Left forelimb (tissue), 1 donor: ENCODE measurements at regions not wholly inside any gene's neighbourhood (a gene's known extent, or its start where the extent isn't known, plus 50 kb on each side); places are given as distances from the start of the nearest gene placed in this dataset.
"Not testable (repeated sequence)": the region's sequence is repeated elsewhere in the genome, so short reads cannot be mapped to it uniquely, and the experiment has no call there.

Source experiments
- DNase-seq: peaks from one replicate; pipeline ENCODE4 v3.0.0-alpha.2; 2018; ENCODE audit warnings: low spot score

DNA sequence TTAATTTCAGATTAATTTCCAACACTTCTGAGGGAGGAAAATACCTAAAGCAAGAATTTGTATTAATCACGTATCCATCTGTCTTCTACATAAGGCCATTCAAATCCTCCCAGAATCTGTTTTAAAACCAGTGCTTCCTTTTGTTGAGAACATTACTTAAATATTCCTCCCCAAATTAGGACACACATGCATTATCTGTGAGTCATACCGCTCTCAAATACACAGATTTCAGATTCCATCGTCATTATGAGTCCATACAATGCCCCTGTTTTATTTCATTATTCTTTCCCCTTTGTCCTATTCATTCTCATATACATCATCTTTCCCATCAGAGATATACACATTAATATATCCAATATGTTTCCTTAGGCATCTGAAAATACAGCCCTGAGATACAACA, 57.3 kb upstream of the PRSS12 start:
- no peak for DNase-seq

DNA sequence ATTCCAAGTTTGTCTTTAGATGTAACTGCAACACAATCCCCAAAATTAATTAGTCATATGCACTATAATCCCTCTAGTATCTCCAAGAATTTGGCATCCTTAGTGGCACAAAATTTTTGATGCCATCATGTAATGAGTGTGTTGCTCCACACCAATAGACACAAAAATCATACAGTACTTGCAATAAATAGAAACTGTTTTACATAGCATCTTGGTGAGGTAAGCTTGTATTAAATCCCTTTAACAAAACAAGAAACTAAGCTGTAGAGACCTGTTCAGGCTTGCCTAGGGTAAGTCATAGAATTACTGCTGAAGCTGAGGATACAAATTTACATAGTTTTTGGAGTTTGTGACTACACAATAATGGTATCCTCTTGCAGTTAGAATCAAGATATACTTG, 64.5 kb upstream of the PRSS12 start:
- no peak for DNase-seq

DNA sequence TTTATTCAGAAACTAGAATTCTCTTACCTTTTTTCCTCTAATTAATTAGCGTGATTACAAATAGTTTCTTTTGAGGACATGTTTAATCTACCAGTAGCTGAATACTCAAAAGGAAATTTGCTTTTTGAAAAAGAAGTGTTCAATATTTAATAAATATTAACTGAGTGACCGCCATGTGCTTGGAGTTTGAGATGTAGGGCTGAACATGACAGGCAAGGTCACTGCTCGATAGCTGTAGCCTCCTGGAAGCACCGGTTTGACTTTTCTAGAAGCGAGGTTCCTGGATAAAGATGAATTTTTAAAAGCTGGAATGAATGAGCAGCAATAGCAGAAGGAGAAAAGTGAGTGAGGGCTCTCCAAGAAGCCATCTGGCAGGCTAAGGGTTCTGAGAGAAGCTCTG, 65.0 kb upstream of the PRSS12 start:
- not testable (repeated sequence) for DNase-seq

DNA sequence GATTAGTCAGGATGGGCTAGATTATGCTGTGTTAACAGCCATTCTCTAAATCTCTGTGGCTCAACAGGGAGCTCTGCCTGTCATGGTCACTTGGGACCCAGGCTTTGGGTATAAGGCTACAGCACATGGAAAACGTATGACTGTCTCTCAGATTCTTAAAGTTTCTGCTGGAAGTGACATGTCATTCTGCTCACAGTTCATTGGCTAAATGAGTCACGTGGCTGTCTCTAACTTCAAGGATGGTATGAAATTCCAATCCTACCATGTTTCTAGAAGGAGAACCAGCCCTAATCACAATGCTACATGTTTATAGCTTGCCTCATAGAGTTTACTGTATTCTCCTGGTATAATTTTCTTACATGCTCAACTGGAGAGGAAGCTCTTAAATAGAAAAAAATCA, 65.6 kb upstream of the PRSS12 start:
- DNase-seq = not testable (repeated sequence)

DNA sequence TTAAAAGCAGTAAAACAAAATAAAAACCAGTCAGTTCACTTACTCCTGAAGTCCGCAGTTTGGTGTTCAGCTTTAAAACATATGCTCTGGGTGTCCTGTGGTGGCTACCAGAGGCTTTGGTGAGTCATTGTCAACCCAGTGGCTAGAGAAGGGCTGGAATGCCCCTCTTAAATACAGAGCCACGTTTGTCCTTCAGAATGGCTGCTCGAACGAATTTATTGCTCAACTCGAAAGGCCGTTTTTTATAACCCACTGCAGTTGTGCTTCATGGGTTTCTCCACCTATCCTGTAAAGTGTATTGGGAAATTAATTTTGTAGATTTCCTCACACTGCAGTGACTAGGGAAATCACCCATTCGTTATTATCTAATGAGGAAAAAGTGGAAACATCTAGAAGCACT, 66.8 kb upstream of the PRSS12 start:
- DNase-seq = not testable (repeated sequence)

DNA sequence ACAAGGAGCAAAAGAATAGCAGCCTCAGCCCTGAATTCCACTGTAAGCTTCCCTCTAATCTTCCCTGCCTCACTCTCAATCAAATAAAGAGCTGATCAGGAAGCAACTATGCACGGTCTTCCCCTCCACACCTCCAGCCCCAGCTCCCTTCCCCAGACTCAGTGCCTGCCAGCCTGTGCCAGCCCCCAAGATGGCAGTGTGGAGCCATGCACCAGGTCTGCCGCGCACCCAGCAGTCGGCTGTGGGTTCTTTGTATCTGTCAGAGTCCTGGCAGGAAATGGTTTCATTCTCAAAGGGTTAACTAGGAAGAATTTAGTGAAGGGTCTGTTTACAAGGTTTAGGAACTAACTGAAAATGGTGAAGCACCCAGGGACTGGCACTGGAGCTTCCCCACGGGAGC, 71.3 kb upstream of the PRSS12 start:
- not testable (repeated sequence) for DNase-seq

DNA sequence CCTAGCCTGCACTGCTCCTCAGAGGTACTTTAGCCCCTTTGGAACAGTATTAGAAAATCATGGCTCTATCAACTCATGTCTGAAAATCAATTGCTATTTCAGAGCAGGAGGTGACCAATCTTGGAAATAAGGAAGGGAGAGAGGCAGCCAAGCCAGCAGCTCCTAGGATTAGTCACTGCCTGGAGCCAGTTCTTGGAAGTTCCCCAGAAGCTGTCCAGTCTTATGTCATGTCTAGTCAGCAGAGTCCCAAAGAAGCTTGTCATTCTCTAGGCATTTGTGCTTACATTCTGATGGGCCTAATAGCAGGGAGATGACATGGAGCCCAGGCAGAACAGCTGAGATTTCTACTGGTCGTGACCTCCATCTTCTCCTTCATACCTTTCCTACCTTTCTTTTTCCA, 76.1 kb upstream of the PRSS12 start:
- DNase-seq = not testable (repeated sequence)

DNA sequence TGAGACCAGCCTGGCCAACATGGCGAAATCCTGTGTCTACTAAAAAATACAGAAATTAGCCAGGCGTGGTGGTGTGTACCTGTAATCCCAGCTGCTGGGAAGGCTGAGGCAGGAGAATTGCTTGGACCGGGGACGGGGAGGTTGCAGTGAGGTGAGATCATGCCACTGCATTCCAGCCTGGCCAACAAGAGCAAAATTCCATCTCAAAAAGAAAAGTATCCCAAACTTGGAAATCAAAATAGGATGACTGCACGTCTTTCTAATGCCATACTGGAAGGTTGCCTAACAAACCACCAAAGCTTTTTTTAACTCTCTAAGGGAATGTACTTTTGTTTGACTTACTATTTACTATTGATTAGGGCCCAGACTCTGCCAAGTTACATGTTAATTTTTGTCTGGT, 79.6 kb upstream of the PRSS12 start:
- DNase-seq = not testable (repeated sequence)

DNA sequence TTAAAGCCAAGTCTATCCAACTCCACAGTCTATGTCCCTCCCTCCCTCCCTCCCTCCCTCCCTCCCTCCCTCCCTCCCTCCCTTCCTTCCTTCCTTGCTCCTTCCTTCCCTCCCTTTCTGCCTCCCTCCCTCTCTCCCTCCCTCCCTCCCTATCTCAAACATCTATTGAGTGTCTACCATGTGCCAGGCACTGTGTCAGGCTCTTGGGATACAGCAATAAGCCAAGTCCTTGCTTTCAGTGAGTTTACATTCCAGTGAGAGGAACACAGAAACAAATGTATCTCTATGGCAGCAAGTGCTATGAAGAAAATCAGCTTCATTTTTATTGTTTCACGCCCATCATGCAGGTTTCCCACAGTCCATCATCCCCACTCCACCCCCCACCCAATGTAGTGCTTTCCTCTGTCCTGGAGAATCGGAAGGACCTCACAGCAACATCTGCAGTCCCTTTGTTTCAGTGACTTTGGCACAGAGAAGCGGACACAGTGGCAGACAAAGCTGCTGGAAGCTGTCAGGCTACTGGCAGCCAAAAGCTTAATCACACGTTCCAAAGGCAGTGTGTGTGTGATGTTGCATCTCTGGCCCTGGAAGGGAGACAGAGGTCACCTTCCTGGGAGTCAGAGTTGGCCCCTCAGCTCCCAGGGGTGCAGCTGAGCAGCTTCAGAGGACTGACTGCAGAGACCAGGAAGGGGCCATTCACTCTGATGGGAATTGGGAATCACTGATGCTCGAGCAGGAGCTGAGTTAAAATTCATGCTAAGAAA, 81.0 kb upstream of the PRSS12 start:
- not testable (repeated sequence) for DNase-seq

DNA sequence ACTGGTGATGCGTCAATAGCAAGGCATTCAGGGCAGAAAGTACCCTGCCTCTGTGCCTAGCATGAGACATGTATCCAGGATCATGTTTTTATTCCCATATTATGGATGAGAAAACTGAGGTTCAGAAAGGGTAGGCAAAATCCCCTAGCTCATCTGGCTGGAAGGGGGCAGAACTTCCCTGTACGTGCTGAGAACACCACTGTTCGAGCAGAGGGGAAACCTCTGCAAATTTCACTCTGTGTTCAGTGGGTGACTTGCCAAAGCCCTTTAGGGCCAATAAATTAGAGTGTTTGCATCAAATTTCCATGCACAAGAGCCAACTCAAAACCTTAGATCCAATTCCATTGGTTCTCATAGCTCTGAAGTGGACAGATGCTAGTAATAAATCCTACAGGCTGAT, 82.6 kb upstream of the PRSS12 start:
- DNase-seq = not testable (repeated sequence)

DNA sequence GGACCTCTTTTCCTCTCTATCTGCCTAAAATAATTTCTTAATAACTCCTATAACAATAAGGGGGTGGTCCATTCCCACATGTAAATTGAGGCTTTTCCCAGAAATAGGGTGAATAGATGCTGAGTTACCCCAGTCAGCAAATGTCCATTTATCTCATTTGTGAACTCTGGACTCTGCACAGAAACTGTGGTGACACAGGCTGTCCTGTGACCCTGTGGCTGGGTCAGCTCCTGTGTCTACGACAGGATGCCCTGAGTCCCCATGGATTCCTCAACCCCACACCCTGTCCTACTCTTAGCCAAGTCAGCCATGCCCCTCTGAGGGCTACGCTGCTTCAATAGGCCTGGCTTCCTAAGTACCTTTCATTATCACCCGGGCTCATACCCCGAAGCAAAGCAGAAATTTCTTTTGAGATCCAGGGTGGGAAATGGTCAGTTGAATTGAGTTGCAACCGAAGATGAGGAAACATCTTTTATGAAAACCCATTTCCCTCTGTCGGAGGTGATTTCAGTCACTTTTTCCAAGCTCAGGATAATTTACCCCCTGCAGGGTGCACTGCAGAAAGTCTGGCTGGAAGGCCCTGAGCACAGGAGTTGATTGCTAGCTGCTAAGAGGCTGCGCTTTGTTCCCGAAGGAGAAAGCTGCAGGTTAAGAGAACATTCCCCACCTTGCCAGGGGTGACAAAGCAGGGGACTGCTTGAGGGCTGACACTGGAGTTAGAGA, 89.5 kb upstream of the PRSS12 start:
- DNase-seq = not testable (repeated sequence)

DNA sequence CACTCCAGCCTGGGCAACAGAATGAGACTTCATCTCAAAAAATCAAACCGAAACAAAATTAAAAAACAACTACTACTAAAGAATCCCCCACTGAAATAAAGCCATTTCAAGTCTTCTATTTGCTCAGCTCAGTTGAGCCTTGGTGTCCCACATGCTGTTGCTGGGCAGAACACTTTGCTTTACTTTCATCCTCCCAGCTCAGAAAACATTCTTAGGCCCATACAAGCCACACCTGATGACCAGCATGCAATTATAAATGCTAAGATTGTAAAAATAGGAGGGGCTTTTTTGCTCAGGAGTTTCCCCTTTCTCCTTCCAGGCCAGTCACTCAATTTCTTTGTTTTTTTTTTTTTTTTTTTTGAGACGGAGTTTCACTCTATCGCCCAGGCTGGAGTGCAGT, 94.6 kb upstream of the PRSS12 start:
- DNase-seq = not testable (repeated sequence)

DNA sequence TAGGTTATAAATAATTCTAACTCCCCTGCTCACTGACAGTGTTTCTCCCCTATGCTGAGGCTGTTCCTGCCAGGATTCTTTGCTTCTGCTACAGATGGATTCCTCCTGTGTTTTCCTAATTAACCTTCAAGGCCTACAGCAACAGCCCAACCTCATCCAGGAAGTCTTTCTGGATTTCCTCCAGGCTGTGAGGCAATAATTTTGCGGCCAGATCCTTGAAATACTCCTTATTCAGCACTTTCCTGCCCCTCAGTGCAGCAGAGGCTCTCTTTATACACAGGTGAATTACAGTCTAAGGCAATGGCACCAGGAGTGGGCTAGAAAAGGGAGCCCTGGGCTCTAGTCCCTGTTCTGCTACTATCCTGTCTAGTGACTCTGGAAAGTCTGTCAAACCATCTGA, 102.1 kb upstream of the PRSS12 start:
- DNase-seq = not testable (repeated sequence)

DNA sequence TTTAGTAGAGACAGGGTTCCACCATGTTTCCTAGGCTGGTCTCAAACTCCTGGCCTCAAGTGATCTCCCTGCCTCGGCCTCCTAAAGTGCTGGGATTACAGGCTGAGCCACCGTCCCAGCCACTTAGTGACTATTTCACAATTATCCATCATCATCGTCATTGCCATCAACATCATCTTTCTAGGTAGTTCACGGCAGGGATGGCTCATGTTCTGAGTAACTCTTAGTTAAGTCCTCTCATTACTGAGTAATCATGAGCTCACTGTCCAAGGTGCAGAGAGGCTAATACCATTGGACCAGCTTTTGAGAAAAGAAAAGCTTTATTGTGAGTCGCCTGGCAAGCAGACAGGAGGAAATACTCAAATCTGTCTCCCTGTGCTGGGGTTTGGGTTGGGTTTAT, 108.6 kb upstream of the PRSS12 start:
- not testable (repeated sequence) for DNase-seq

DNA sequence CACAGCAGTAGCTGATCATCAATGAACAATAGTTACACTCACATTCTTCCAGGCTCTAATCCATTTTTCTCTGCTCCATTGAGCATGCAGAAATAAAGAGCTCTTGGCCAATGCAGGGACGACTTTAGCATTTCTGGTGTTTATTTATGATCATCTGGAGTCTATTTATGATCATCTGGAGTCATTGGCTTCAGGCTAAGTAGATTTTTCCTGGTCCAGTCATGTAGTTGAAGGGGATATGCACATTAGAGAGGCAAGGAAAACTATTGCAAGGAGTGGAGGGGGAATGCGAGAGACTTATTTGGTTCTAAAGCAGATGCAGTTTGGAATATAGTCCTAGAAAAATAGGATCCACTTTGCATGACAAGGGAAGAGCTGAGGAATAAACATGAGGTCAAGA, 113.0 kb upstream of the PRSS12 start:
- DNase-seq = not testable (repeated sequence)

DNA sequence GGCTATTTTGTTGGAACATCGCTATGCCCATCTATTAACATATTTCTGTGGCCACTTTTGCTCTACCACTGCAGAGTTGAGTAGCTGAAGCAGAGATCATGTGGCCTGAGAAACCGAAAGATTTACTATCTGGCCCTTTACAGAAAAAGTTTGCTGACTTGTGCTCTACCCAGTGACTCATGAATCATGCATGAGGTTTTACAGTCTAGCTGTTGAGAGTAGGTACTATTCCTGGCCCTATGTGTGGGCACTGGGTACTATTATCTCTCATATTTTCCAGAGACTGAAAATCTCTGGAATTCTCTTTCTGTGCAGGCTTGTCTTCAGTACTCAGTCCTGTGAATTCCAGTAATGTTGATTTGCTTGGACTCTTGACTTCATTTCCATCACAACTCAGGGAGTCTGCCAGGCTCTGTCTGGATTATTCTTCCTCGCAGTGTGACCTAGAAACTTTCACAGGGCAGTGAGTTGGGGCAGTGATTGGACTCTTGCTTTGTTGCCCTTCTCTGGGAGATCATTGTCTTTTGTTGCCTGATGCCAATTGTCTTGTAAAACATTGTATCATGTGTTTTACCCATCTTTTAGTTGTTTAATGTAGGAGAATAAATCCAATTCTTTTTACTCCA, 121.3 kb upstream of the PRSS12 start:
- DNase-seq = not testable (repeated sequence)

DNA sequence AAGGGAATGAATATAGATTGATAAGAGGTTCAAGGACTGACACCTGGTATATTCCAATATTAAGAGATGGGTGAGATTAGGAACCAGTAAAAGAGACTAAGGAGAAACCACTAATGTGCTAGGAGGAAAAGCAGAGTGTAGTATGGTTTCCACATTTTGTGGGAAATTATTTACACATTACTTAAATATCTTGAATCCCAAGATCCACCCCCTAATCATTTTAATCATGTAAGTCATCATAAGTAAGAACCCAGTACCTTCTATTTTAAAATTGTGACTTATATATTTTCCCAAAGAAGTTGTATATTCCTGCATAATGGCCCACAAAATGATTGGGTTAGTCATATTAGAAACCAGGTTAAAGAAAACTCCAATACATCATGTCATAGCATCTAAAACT, 122.0 kb upstream of the PRSS12 start:
- DNase-seq = not testable (repeated sequence)

DNA sequence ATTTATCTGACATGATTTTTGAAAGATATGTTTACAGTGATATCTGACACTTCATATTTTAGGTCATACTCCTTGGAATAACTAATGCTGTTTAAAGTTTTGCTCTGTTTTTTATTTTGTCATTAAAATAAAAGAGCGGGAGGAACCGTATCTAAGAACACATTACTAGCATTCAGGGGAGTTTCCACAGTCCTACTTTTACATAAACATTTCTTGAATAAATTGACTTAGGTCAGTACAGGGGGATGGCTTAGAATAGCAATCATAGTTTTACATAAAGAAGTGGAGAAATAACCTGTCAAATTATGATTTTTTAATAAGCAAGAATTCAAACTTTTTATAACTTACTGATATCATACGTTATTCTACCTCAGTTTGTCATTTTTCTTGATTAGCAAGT, 123.1 kb upstream of the PRSS12 start:
- not testable (repeated sequence) for DNase-seq

DNA sequence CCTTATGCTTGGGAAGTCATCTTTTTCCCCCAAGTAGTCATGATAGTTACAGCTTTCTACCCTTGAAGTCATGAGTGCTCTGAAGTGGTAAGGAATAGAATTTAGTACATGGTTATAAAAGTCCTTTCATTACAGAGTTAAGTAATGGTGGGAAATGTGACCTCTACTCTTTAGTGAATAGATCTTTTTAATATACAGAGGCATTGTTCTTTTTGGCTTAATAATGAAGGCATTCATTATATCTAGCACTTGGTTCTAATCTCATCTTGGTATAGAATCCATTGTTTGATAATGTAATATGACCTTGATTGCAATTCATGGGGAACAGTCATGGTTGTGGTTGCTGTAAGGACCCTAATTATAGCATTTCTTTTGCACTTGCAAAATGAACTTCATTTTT, 125.0 kb upstream of the PRSS12 start:
- not testable (repeated sequence) for DNase-seq

DNA sequence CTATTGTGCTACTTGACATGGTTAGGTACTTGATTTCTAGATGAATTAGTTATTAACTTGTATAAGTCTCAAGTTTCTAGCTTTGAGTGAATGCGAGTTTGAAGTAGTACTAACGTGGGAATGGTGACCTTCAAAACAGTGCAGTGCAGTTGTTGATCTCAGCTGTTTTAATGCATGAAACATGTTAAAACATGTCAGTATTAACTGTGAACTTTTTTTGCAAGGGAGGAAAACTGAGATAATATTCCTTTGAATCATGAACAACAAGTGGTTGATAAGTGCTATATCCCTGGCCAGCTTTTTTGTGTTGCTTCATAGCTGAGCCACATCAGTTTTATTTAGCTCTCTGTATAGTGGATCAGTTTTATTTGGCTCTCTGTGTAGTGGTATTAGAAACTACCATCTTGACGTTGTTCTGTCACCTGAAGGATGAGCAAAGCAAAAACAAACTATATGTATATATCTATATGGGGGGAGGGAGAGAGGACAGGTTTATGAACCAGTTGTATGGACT, 133.1 kb upstream of the PRSS12 start:
- DNase-seq = not testable (repeated sequence)

DNA sequence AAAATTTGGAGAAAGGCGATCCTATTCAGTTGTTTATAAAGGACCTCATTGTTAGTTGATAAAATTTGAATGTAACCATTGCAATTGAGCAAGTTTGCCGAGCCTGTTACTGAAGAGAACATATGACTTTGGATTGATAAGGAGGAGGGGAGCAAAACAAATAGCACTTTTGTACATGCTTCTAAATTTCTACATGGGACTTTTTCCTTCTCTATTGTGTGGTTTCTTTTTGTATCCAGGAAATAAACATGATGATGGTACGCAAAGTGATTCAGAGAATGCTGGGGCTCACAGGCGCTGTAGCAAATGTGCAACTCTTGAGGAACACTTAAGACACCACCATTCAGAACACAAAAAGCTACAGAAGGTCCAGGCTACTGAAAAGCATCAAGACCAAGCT, 140.2 kb upstream of the PRSS12 start:
- DNase-seq = not testable (repeated sequence)

DNA sequence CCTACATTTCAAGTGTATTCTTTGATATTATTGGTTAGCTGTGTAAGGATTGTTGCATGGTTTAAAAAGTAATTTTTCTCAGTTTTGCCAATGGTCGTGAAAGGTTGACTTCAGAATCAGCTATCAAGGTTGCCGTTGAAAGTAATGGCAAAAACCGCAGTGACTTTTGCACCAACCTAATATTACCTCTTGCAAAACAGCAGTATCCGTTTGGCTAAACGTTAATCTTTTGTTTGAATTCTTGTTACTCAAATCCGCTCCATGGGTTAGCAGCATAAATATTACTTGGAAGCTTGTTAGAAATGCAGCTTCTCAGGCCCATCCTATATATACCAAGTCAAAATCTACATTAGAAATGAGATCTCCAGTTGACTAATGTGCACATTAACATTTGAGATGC, 141.6 kb upstream of the PRSS12 start:
- DNase-seq = not testable (repeated sequence)

DNA sequence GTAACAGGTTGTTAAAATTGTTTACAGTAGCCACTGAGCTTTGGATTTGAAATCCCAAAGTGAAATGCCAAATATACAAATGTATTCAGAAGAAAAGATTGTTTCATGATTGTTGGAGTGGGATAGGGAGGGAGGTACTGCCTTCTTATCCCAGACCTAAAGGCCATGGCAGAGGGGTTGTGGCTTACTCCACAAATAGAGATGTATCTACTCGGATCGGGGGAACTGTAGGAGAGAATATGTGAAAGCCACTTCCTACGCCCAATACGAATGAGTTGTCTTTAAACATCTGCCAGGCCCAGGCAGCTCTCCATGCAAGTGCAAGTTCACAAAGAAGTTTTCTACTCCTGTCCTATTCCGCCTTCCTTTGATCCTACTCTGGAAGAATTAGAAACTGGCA, 150.2 kb upstream of the PRSS12 start:
- DNase-seq = not testable (repeated sequence)
